ENCODE measurements at regions not wholly inside any gene's neighbourhood (a gene's known extent, or its start where the extent isn't known, plus 50 kb on each side); places are given as distances from the start of the nearest gene placed in this dataset.

DNA sequence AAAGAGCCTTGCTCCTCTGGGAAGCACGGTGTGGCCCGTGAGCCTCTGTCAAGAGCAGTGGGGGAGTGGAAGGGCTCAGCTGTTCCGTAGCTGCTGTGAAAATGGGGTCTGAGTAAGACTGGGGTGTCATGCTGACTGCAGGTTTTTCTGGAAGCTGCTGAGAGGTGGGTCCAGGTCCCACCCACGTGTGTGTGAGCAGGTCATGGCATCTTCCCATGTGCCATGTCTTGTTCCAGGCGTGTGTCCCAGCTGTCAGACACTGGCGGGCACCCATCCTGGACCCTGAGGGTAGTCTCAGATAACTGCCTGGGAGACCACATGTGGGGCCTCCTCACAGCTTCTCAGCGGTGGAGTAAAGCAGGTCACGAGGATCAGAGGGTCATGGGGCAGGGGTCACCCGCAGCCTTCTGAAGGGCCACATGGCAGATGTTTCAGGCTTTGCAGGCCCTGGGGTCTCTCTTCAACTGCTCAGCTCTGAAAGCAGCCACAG lies 92.9 kb downstream of the NPIPB11 start:
- TF ChIP-seq, protein P1, sequence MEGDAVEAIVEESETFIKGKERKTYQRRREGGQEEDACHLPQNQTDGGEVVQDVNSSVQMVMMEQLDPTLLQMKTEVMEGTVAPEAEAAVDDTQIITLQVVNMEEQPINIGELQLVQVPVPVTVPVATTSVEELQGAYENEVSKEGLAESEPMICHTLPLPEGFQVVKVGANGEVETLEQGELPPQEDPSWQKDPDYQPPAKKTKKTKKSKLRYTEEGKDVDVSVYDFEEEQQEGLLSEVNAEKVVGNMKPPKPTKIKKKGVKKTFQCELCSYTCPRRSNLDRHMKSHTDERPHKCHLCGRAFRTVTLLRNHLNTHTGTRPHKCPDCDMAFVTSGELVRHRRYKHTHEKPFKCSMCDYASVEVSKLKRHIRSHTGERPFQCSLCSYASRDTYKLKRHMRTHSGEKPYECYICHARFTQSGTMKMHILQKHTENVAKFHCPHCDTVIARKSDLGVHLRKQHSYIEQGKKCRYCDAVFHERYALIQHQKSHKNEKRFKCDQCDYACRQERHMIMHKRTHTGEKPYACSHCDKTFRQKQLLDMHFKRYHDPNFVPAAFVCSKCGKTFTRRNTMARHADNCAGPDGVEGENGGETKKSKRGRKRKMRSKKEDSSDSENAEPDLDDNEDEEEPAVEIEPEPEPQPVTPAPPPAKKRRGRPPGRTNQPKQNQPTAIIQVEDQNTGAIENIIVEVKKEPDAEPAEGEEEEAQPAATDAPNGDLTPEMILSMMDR (IDR thresholded peaks at IDR 0.05; ENCODE audit: low read depth, low read length) = no peak
- no peak for TF ChIP-seq POLR2A (IDR thresholded peaks at IDR 0.05; ENCODE audit: extremely low read depth, insufficient read length)
- TF ChIP-seq, protein P2, sequence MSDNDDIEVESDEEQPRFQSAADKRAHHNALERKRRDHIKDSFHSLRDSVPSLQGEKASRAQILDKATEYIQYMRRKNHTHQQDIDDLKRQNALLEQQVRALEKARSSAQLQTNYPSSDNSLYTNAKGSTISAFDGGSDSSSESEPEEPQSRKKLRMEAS (IDR thresholded peaks at IDR 0.05; ENCODE audit: low read depth, low read length) = no peak
